ENCODE measurements at regions not wholly inside any gene's neighbourhood (a gene's known extent, or its start where the extent isn't known, plus 50 kb on each side); places are given as distances from the start of the nearest gene placed in this dataset.

- H3K4me1 ChIP-seq (ENCODE audit: control insufficient read depth, insufficient read depth, low read length), result peaks cover 6% of the 10 kb centered on the region
- H3K27me3 ChIP-seq (ENCODE audit: control insufficient read depth, insufficient read depth, low read length), result no peaks in the 10 kb centered on the region
- H3K36me3 ChIP-seq (ENCODE audit: control insufficient read depth, insufficient read depth, low read length), result no peaks in the 10 kb centered on the region
- H3K4me3 ChIP-seq (ENCODE audit: low read length), result no peak overlapping the region
- H3K9me3 ChIP-seq (ENCODE audit: control insufficient read depth, low read depth, low read length), result no peaks in the 10 kb centered on the region
- no peak overlapping the region for H3K27ac ChIP-seq (ENCODE audit: low read length)
- DNase-seq, result no peak
- no CpG with 5 or more reads among the region's 7 CpGs for WGBS (ENCODE audit: insufficient coverage, low lambda C conversion rate)
These were observed 242.2 kb downstream of the LOXHD1 start for GRCh38 chr18:46414863-46415262.

DNA sequence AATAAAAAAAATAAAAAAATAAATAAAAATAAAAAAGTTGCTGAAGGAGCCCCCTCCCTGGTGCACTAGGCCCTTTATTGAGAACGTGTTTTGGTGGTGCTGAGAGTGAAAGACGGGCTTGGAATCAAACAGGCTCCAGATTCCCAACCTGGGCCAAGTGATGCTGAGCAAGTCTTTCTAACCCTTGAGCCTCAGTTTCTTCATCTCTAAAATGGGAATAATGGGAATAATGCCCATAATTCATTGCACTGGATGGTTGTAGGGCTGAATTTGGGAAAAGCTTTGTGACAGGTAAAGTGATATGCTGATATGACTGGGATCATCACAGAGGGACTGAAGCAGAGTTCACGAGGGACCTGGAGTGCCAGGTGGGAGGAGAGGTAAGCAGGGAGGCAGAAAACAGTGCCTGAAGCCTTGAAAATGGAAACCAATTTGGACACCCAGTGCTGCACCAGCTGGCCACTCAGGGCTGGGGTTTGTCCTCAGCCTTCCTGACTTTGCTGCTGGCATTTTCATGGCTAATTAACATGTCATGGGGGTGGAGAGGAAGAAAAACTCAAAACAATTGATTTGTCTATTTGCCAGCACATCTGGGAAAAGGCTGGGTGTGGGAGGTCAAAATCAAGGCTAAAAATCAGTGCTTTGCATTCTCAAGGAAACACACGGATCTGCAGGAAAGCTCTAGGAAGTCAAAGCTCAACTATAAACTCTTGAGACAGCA is 241.3 kb downstream of the LOXHD1 start:
- no peak overlapping the region for H3K27ac ChIP-seq (ENCODE audit: low read length)
- peaks cover 6% of the 10 kb centered on the region for H3K4me1 ChIP-seq (ENCODE audit: control insufficient read depth, insufficient read depth, low read length)
- no peaks in the 10 kb centered on the region for H3K36me3 ChIP-seq (ENCODE audit: control insufficient read depth, insufficient read depth, low read length)
- H3K4me3 ChIP-seq (ENCODE audit: low read length), result no peak overlapping the region
- no peak for DNase-seq
- 40% methylated on average over 1 of the region's 4 CpGs for WGBS (ENCODE audit: insufficient coverage, low lambda C conversion rate)
- H3K27me3 ChIP-seq (ENCODE audit: control insufficient read depth, insufficient read depth, low read length), result no peaks in the 10 kb centered on the region
- no peaks in the 10 kb centered on the region for H3K9me3 ChIP-seq (ENCODE audit: control insufficient read depth, low read depth, low read length)

DNA sequence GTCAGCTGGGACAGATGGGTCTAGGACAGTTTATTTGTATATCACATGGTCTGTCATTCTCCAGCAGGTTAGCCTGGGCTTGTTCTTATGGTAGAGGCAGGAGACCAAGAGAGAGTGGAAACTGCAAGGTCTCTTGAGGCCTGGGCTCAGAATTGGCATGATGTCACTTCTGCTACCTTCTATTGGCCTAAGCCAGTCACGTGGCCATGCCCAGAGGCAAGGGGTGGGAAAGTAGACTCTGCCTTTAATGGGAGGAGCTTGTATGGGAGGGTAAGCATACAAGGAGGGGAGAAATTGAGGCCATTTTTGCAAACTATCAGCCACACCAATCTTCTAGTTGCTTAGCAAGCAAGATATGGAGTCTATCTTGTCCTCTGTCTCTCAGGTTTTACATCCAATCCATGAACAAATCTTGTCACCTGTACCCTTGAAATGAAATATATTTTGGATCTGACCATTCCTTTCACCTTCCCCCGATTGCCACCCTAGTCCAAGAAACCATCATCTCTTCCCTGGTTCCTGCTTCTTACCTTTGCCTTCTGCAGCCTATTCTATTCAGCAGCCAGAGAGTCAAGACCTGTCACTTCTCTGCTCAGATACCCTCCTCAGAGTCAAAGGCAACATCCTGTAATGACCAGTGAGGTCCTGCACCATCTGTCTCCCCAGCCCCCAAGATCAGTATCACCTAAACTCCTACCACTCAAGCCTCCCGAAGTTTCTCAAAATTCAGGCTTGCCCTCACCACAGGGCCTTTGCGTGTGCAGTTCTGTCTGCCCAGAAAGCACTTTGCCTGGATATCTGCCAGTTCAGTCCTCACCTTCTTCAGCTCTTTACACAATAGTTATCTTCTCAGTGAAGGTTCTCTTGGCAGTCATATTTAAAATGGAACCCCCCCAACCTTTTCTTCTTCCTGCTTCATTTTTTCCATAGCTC is 240.0 kb downstream of the LOXHD1 start:
- Histone ChIP-seq H3K36me3 (ENCODE audit: control insufficient read depth, insufficient read depth, low read length) (no peaks in the 10 kb centered on the region), H3K27me3 (ENCODE audit: control insufficient read depth, insufficient read depth, low read length) (no peaks in the 10 kb centered on the region), H3K27ac (ENCODE audit: low read length) (no peak overlapping the region), H3K4me1 (ENCODE audit: control insufficient read depth, insufficient read depth, low read length) (peaks cover 5% of the 10 kb centered on the region), H3K9me3 (ENCODE audit: control insufficient read depth, low read depth, low read length) (no peaks in the 10 kb centered on the region), H3K4me3 (ENCODE audit: low read length) (no peak overlapping the region)
- WGBS (ENCODE audit: insufficient coverage, low lambda C conversion rate), result no CpG with 5 or more reads among the region's 4 CpGs
- no peak for DNase-seq

DNA sequence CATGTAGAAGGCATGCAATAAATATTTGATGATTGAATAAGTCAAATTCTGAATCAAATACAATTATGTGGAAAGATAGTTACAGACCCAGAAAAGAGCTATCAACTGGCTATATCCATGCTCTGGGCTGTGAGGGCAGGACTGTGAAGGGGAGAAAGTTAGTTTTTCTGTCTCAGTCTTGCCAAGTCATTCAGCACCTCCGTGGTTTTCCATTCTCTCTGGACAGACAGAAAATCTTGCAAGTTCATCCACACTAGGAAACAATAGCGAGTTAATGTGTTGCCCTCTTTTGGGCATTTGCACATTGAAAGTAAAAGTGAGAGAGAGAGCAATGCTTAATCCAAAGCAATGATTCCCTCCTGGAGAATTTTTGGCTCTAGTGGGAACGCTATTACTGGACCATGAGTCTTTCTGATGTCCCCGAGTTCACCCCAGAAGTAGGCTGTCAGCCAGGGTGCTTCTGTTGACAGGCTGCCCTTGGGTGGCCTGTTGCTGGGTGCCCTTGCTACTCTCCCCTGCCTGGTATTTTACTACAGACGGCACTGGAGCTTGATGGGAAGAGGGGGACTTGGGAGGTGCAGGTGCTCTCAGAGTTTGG is 238.3 kb downstream of the LOXHD1 start:
- Histone ChIP-seq H3K9me3 (ENCODE audit: control insufficient read depth, low read depth, low read length) (no peaks in the 10 kb centered on the region), H3K4me1 (ENCODE audit: control insufficient read depth, insufficient read depth, low read length) (no peaks in the 10 kb centered on the region), H3K36me3 (ENCODE audit: control insufficient read depth, insufficient read depth, low read length) (no peaks in the 10 kb centered on the region), H3K27me3 (ENCODE audit: control insufficient read depth, insufficient read depth, low read length) (no peaks in the 10 kb centered on the region), H3K27ac (ENCODE audit: low read length) (no peak overlapping the region), H3K4me3 (ENCODE audit: low read length) (no peak overlapping the region)
- WGBS (ENCODE audit: insufficient coverage, low lambda C conversion rate), result no CpG with 5 or more reads among the region's 5 CpGs
- DNase-seq, result no peak

- WGBS (ENCODE audit: insufficient coverage, low lambda C conversion rate), result 92% methylated on average over 2 of the region's 12 CpGs
These were observed 237.5 kb downstream of the LOXHD1 start for GRCh38 chr18:46419391-46420141.

DNA sequence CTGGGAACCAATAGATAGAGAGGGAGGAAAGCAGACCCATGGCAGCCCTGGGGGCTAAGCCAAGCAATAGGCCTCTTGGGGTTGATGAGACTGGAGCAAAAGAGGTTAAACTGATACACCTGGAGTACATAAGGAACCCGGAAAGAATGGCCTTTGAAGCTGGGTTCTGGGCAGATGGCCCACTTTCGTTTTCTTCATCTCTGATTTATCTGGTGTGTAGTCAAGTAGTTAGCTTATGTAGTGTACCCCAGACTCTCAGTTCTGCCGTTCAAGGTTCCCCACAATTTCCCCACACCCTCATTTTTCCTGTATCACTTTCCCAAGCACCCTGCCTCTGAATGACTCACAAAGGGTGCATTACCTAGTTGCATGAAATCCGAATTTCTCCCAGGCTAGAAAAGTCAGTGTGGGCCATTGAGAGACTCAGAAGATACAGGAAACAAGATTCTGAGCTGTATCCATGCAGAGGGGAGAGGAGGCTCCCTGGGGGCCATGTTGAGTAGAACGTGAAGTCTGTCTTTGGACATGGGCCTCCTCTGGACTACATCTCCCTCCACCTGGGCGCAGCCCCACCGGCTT is 235.0 kb downstream of the LOXHD1 start:
- Histone ChIP-seq H3K4me1 (ENCODE audit: control insufficient read depth, insufficient read depth, low read length) (no peaks in the 10 kb centered on the region), H3K27ac (ENCODE audit: low read length) (no peak overlapping the region), H3K9me3 (ENCODE audit: control insufficient read depth, low read depth, low read length) (no peaks in the 10 kb centered on the region), H3K27me3 (ENCODE audit: control insufficient read depth, insufficient read depth, low read length) (peaks cover 5% of the 10 kb centered on the region), H3K36me3 (ENCODE audit: control insufficient read depth, insufficient read depth, low read length) (no peaks in the 10 kb centered on the region), H3K4me3 (ENCODE audit: low read length) (no peak overlapping the region)
- 67% methylated on average over 1 of the region's 7 CpGs for WGBS (ENCODE audit: insufficient coverage, low lambda C conversion rate)
- DNase-seq, result no peak

More at GRCh38 chr18:46419391-46420141, 237.5 kb downstream of the LOXHD1 start:
- H3K4me3 ChIP-seq (ENCODE audit: low read length), result no peak overlapping the region
- H3K36me3 ChIP-seq (ENCODE audit: control insufficient read depth, insufficient read depth, low read length), result no peaks in the 10 kb centered on the region
- no peaks in the 10 kb centered on the region for H3K9me3 ChIP-seq (ENCODE audit: control insufficient read depth, low read depth, low read length)
- no peak for DNase-seq
- H3K27me3 ChIP-seq (ENCODE audit: control insufficient read depth, insufficient read depth, low read length), result peaks cover under 1% of the 10 kb centered on the region
- no peaks in the 10 kb centered on the region for H3K4me1 ChIP-seq (ENCODE audit: control insufficient read depth, insufficient read depth, low read length)
- H3K27ac ChIP-seq (ENCODE audit: low read length), result no peak overlapping the region

DNA sequence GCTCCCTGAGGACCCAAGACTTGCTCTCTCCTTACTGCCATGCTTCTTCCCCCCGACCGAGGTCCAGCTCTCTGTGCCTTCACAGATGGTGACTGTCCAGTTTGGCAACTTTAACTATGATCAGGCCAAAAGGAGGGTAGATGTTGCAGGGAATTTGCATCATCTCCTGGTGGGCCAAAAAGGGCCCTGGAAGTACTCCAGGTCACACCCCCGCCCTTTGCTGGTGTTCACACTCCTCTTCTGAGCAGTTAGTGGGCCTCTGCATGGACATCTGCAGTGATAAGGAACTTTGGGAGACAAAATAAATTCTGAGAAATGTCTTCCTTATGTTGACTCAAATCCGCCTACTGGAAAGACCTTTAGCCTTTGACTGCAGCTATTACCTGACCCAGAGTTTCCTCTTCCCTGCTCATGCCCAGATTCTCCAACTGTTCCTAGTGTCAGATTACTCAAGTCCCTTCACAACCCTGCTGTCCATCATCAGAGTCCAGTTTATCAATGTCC is 234.4 kb downstream of the LOXHD1 start:
- WGBS (ENCODE audit: insufficient coverage, low lambda C conversion rate), result no CpG with 5 or more reads among the region's 4 CpGs
- no peak for DNase-seq
- Histone ChIP-seq H3K36me3 (ENCODE audit: control insufficient read depth, insufficient read depth, low read length) (no peaks in the 10 kb centered on the region), H3K27me3 (ENCODE audit: control insufficient read depth, insufficient read depth, low read length) (peaks cover 5% of the 10 kb centered on the region), H3K4me1 (ENCODE audit: control insufficient read depth, insufficient read depth, low read length) (no peaks in the 10 kb centered on the region), H3K4me3 (ENCODE audit: low read length) (no peak overlapping the region), H3K27ac (ENCODE audit: low read length) (no peak overlapping the region), H3K9me3 (ENCODE audit: control insufficient read depth, low read depth, low read length) (no peaks in the 10 kb centered on the region)

GRCh38 chr18:46423226-46423805 is 233.7 kb downstream of the LOXHD1 start:
- no CpG with 5 or more reads among the region's 4 CpGs for WGBS (ENCODE audit: insufficient coverage, low lambda C conversion rate)

GRCh38 chr18:46424898-46425297 is 232.1 kb downstream of the LOXHD1 start:
- Histone ChIP-seq H3K9me3 (ENCODE audit: control insufficient read depth, low read depth, low read length) (no peaks in the 10 kb centered on the region), H3K27ac (ENCODE audit: low read length) (no peak overlapping the region), H3K27me3 (ENCODE audit: control insufficient read depth, insufficient read depth, low read length) (peaks cover 5% of the 10 kb centered on the region), H3K4me1 (ENCODE audit: control insufficient read depth, insufficient read depth, low read length) (no peaks in the 10 kb centered on the region), H3K36me3 (ENCODE audit: control insufficient read depth, insufficient read depth, low read length) (no peaks in the 10 kb centered on the region), H3K4me3 (ENCODE audit: low read length) (no peak overlapping the region)
- DNase-seq, result no peak
- no CpG with 5 or more reads among the region's 8 CpGs for WGBS (ENCODE audit: insufficient coverage, low lambda C conversion rate)

More at GRCh38 chr18:46423226-46423805, 233.7 kb downstream of the LOXHD1 start:
- Histone ChIP-seq H3K27me3 (ENCODE audit: control insufficient read depth, insufficient read depth, low read length) (peaks cover 5% of the 10 kb centered on the region), H3K4me3 (ENCODE audit: low read length) (no peak overlapping the region), H3K36me3 (ENCODE audit: control insufficient read depth, insufficient read depth, low read length) (no peaks in the 10 kb centered on the region), H3K27ac (ENCODE audit: low read length) (no peak overlapping the region), H3K4me1 (ENCODE audit: control insufficient read depth, insufficient read depth, low read length) (no peaks in the 10 kb centered on the region), H3K9me3 (ENCODE audit: control insufficient read depth, low read depth, low read length) (no peaks in the 10 kb centered on the region)
- no peak for DNase-seq

All from large intestine (tissue), 3 donors.